PC-3 (cell line): ENCODE measurements at regions not wholly inside any gene's neighbourhood (a gene's known extent, or its start where the extent isn't known, plus 50 kb on each side); places are given as distances from the start of the nearest gene placed in this dataset.

Source experiments
- ATAC-seq: fragments of 200-7000 bp; cut with Tn5 transposase; 2 replicates; pipeline ENCODE4 v1.9.1; 2020; ENCODE audit warnings: mild to moderate bottlenecking, moderate library complexity
- BruUV-seq: library from RNA; stranded (reverse); fragments of 400-500 nt; replicated peaks from 2 replicates; lab custom pipeline; 2021; lab: Mats Ljungman, UMichigan
- CTCF ChIA-PET: fragments of 300-600 bp; sonication (Branson Sonifier 250); formaldehyde crosslinking; loops from one replicate; lab custom pipeline; 2022; ENCODE audit warnings: antibody characterized with exemption; lab: Charles Lee
- POLR2A ChIA-PET: fragments of 300-600 bp; sonication (Branson Sonifier 250); formaldehyde crosslinking; loops from one replicate; lab custom pipeline; 2022; ENCODE audit warnings: antibody characterized with exemption; ENCODE audit not compliant: unreplicated experiment; lab: Charles Lee
- DNase-seq: peaks from one replicate; pipeline ENCODE4 v3.0.0-alpha.2; 2015
- H2AFZ ChIP-seq: fragments of 300-600 bp; sonication (generic); 2 replicates; pipeline ENCODE4 v1.6.0; 2016; ENCODE audit warnings: antibody characterized with exemption, low read length
- H3F3A ChIP-seq: fragments of 300-600 bp; sonication (generic); one replicate; pipeline ENCODE4 v1.6.0; 2017; ENCODE audit warnings: antibody characterized with exemption, low read length, control low read depth, mild to moderate bottlenecking; ENCODE audit not compliant: unreplicated experiment
- H3K27ac ChIP-seq: fragments of 300-600 bp; sonication (generic); 2 replicates; pipeline ENCODE4 v1.5.1; 2016; ENCODE audit warnings: mild to moderate bottlenecking, low read length
- H3K27me3 ChIP-seq: fragments of 300-600 bp; sonication (generic); 2 replicates; pipeline ENCODE4 v1.6.1; 2016; ENCODE audit warnings: low read length, mixed read lengths
- H3K36me3 ChIP-seq: fragments of 300-600 bp; sonication (generic); 2 replicates; pipeline ENCODE4 v1.6.1; 2016; ENCODE audit warnings: low read depth, mixed run types, low read length, mixed read lengths
- H3K4me1 ChIP-seq: fragments of 300-600 bp; sonication (generic); 2 replicates; pipeline ENCODE4 v1.5.1; 2016; ENCODE audit warnings: low read length; ENCODE audit not compliant: insufficient read depth
- H3K4me2 ChIP-seq: fragments of 300-600 bp; sonication (generic); 2 replicates; pipeline ENCODE4 v1.6.0; 2016; ENCODE audit warnings: low read length
- H3K4me3 ChIP-seq: fragments of 300-600 bp; sonication (generic); 2 replicates; pipeline ENCODE4 v1.5.1; 2016; ENCODE audit warnings: mild to moderate bottlenecking, low read length, mixed read lengths
- H3K79me2 ChIP-seq: fragments of 300-600 bp; sonication (generic); 2 replicates; pipeline ENCODE4 v1.6.1; 2017; ENCODE audit warnings: low read length, mixed read lengths
- H3K9ac ChIP-seq: fragments of 300-600 bp; sonication (generic); 2 replicates; pipeline ENCODE4 v1.6.0; 2016; ENCODE audit warnings: mild to moderate bottlenecking, low read length
- H3K9me2 ChIP-seq: fragments of 300-600 bp; sonication (generic); replicated peaks from 2 replicates; pipeline ENCODE4 v1.6.1; 2016; ENCODE audit warnings: mixed run types, low read length, mixed read lengths
- H3K9me3 ChIP-seq: fragments of 300-600 bp; sonication (generic); 2 replicates; pipeline ENCODE4 v1.6.1; 2016; ENCODE audit warnings: low read length, mixed read lengths
- H4K20me1 ChIP-seq: fragments of 300-600 bp; sonication (generic); 2 replicates; pipeline ENCODE4 v1.6.1; 2016; ENCODE audit warnings: low read length, mixed read lengths
- EZH2 ChIP-seq: fragments of 300-600 bp; sonication (generic); IDR thresholded peaks from one replicate; pipeline ENCODE4 v1.6.1; 2017; ENCODE audit warnings: antibody characterized with exemption, mild to moderate bottlenecking, low read length; ENCODE audit not compliant: unreplicated experiment
- EZH2phosphoT487 ChIP-seq: fragments of 300-600 bp; sonication (generic); IDR thresholded peaks from 2 replicates; pipeline ENCODE4 v1.6.1; 2018; ENCODE audit warnings: mild to moderate bottlenecking, antibody characterized with exemption, low read length, borderline replicate concordance
- intact Hi-C: fragments of 100-400 bp; cut with micrococcal nuclease; formaldehyde crosslinking; loops from 2 replicates; pipeline ENCODE4 v1.9.0; 2023
- TF ChIP-seq, protein P1 (sequence below): fragments of 300-600 bp; sonication (generic); conservative IDR thresholded peaks from 2 replicates; pipeline ENCODE4 v1.5.1; 2017; ENCODE audit warnings: antibody characterized with exemption, low read depth, mild to moderate bottlenecking, low read length

DNA sequence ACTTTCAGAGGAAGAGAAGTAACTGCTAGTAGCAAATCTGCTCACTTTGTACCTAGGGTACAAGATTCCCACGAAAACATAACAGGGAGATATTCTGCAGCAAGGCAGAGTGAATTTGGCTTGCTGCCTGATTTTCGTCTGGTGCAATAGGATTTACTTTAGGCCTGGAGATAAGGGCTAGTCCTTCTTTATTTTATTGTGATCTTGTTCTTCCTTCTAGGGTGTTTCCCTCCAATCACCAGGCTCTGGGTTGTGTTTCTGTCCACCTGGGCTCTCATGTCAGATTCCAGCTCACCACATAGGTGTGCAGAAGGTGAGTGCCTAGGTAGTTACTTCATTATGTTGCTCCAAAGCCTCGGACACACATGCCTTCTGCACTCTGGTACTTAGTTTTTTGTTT is 211.8 kb upstream of the RGMA start:
- TF ChIP-seq EZH2 (no peak), EZH2phosphoT487 (no peak)
- TF ChIP-seq, protein P1, sequence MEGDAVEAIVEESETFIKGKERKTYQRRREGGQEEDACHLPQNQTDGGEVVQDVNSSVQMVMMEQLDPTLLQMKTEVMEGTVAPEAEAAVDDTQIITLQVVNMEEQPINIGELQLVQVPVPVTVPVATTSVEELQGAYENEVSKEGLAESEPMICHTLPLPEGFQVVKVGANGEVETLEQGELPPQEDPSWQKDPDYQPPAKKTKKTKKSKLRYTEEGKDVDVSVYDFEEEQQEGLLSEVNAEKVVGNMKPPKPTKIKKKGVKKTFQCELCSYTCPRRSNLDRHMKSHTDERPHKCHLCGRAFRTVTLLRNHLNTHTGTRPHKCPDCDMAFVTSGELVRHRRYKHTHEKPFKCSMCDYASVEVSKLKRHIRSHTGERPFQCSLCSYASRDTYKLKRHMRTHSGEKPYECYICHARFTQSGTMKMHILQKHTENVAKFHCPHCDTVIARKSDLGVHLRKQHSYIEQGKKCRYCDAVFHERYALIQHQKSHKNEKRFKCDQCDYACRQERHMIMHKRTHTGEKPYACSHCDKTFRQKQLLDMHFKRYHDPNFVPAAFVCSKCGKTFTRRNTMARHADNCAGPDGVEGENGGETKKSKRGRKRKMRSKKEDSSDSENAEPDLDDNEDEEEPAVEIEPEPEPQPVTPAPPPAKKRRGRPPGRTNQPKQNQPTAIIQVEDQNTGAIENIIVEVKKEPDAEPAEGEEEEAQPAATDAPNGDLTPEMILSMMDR: no peak
- Histone ChIP-seq H3K4me2 (no peak overlapping the region), H3K4me1 (no peaks in the 10 kb centered on the region), H3K36me3 (no peaks in the 10 kb centered on the region), H4K20me1 (no peaks in the 10 kb centered on the region), H3K4me3 (no peak overlapping the region), H3K79me2 (no peaks in the 10 kb centered on the region), H3K9me2 (no peaks in the 10 kb centered on the region), H2AFZ (no peak overlapping the region), H3K9ac (no peak overlapping the region), H3F3A (no peaks in the 10 kb centered on the region), H3K9me3 (no peaks in the 10 kb centered on the region), H3K27ac (no peak overlapping the region), H3K27me3 (peaks cover 49% of the 10 kb centered on the region)
- DNase-seq: no peak
- intact Hi-C loops: no loop called here
- POLR2A ChIA-PET: no interaction called here
- BruUV-seq: no TSS peak
- CTCF ChIA-PET: no interaction called here
- no peak for ATAC-seq

DNA sequence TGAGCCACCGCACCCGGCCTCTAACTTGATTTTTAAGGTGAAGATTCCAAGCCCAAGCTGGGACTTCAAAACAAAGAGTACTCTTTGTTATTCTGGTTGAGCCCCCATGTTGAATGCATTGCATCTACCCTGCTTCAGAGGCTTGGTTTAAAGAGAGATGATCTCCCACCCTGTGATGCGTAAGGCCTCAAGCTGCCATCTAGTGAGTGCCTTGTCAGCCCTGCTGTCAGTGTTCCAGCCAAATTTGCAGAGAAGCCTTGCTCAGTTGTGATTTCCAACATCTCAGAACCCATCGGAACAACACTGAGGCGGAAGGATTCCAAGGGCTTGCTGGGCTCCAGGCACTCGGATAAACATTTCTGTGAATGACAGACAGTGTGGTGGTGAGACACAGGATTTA is 210.7 kb upstream of the RGMA start:
- Histone ChIP-seq H3K9ac (no peak overlapping the region), H3K4me1 (no peaks in the 10 kb centered on the region), H3K9me3 (no peaks in the 10 kb centered on the region), H3K27ac (no peak overlapping the region), H3K36me3 (no peaks in the 10 kb centered on the region), H3K4me3 (no peak overlapping the region), H3K27me3 (peaks cover 41% of the 10 kb centered on the region), H3K9me2 (no peaks in the 10 kb centered on the region), H4K20me1 (no peaks in the 10 kb centered on the region), H3K4me2 (no peak overlapping the region), H3K79me2 (no peaks in the 10 kb centered on the region), H2AFZ (no peak overlapping the region), H3F3A (no peaks in the 10 kb centered on the region)
- ATAC-seq (no peak), DNase-seq (no peak)
- CTCF ChIA-PET: no interaction called here
- intact Hi-C loops: no loop called here
- TF ChIP-seq EZH2phosphoT487: no peak
- TF ChIP-seq, protein P1: no peak
- TF ChIP-seq EZH2: no peak
- BruUV-seq: no TSS peak
- POLR2A ChIA-PET: no interaction called here

DNA sequence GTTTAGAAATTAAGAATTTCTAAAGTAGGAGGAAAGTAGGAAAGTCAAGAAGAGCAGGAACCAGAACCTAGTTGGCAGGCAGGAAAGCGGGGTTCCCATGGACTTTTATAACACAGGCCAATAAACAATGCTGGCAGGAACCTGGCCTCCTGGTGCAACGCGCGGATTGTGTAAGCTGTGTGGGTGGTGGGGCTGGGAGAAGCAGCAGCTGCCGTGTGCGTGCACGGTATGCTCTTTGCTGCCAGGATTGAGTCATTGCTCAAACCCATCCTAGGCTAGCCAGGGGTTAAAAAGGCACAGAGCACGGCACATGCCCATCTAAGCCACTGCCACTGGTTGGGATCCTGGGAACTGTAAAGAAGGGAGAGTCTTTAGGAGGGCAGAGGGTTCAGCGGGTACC is 209.9 kb upstream of the RGMA start:
- Histone ChIP-seq H2AFZ (no peak overlapping the region), H3K4me3 (no peak overlapping the region), H3K9me2 (no peaks in the 10 kb centered on the region), H3K9me3 (no peaks in the 10 kb centered on the region), H4K20me1 (no peaks in the 10 kb centered on the region), H3F3A (no peaks in the 10 kb centered on the region), H3K79me2 (no peaks in the 10 kb centered on the region), H3K4me1 (no peaks in the 10 kb centered on the region), H3K9ac (no peak overlapping the region), H3K27ac (no peak overlapping the region), H3K36me3 (no peaks in the 10 kb centered on the region), H3K27me3 (peaks cover 39% of the 10 kb centered on the region), H3K4me2 (no peak overlapping the region)
- ATAC-seq (no peak), DNase-seq (no peak)
- intact Hi-C loops: no loop called here
- CTCF ChIA-PET: no interaction called here
- TF ChIP-seq EZH2phosphoT487 (no peak), EZH2 (no peak)
- TF ChIP-seq, protein P1: no peak
- POLR2A ChIA-PET: no interaction called here
- BruUV-seq: no TSS peak
